Heart left ventricle (tissue), 16 donors: ENCODE measurements at regions not wholly inside any gene's neighbourhood (a gene's known extent, or its start where the extent isn't known, plus 50 kb on each side); places are given as distances from the start of the nearest gene placed in this dataset.

Source experiments
- ATAC-seq, 4 donors: fragments of 200-7000 bp; cut with Tn5 transposase; one replicate each; pipeline ENCODE4 v1.9.1; 2020 to 2022; ENCODE audit warnings: moderate library complexity in 4 of 4, mild to moderate bottlenecking in 3 of 4, moderate number of reproducible peaks in 1 of 4
- DNase-seq, 5 donors: peaks; one replicate each; pipeline ENCODE4 v3.0.0-alpha.2; 2020
- H3K27ac ChIP-seq, 12 donors: fragments of 200-600 bp; sonication (generic) in 4 of 12; one replicate each; pipeline versions ENCODE4 v1.5.0 to v1.8.0; 2016 to 2022; ENCODE audit warnings: mild to moderate bottlenecking in 2 of 12
- H3K27me3 ChIP-seq, 9 donors: fragments of 200-600 bp; sonication (generic) in 2 of 9; one replicate each; pipeline versions ENCODE4 v1.5.1 to v1.8.0; 2016 to 2022; ENCODE audit warnings: mild to moderate bottlenecking in 3 of 9
- H3K36me3 ChIP-seq, 9 donors: fragments of 200-600 bp; sonication (generic) in 2 of 9; one replicate each; pipeline versions ENCODE4 v1.5.0 to v1.8.0; 2018 to 2022; ENCODE audit warnings: mild to moderate bottlenecking in 2 of 9
- H3K4me1 ChIP-seq, 12 donors: fragments of 200-600 bp; sonication (generic) in 4 of 12; one replicate each; pipeline versions ENCODE4 v1.5.0 to v1.8.0; 2016 to 2022; ENCODE audit warnings: mild to moderate bottlenecking in 3 of 12
- H3K4me3 ChIP-seq, 12 donors: fragments of 200-600 bp; sonication (generic) in 4 of 12; one replicate each; pipeline versions ENCODE4 v1.5.0 to v1.8.0; 2017 to 2022; ENCODE audit warnings: mild to moderate bottlenecking in 9 of 12, moderate library complexity in 4 of 12
- H3K9me3 ChIP-seq, 12 donors: fragments of 200-600 bp; sonication (generic) in 4 of 12; one replicate each; pipeline versions ENCODE4 v1.5.0 to v1.8.0; 2016 to 2022; ENCODE audit warnings: mild to moderate bottlenecking in 1 of 12
- CTCF ChIP-seq, 12 donors: fragments of 200-600 bp; sonication (generic) in 4 of 12; IDR thresholded peaks; one replicate each; pipeline versions ENCODE4 v1.5.0 to v1.8.0; 2018 to 2022; ENCODE audit warnings: antibody characterized with exemption in 12 of 12, mild to moderate bottlenecking in 5 of 12
- POLR2A ChIP-seq, 2 donors: fragments of 450-650 bp; IDR thresholded peaks; one replicate each; pipeline ENCODE4 v1.6.1; 2017; ENCODE audit warnings: antibody characterized with exemption in 2 of 2, mild to moderate bottlenecking in 2 of 2, moderate library complexity in 2 of 2
- WGBS, 4 donors: extraction: QIAGEN DNeasy Blood & Tissue Kit in 2 of 4; methylation state at CpG; one replicate each; pipeline versions ENCODE4 v1.1.5 to v1.1.7; 2013 to 2018; 5-methylcytosine and 5-hydroxymethylcytosine counted together
- intact Hi-C, 10 donors: fragments of 100-400 bp; cut with DNase I; formaldehyde crosslinking; loops; one replicate each; pipeline versions ENCODE4 v1.11.1 to v1.14.2; 2022
- donor health status: ischemic (EF 13 %, LVEDD 7.1; RV severe dilation, severe dysfunction).
- donor health status: healthy with polysubstance abuse.
- donor health status: DM: no; HTN: yes; CAD: no.
- donor health status: DM: no; HTN: no; CAD: no.
- donor health status: ischemic (EF 25% LVEDD 6.9; RV normal size, moderate dysfunction).
- donor health status: ischemic (EF 25% LVEDD 5.7; RV mildly dilated, moderate dysfunction).
- donor health status: healthy.
- donor health status: DM: yes; HTN: yes; CAD: no.
- donor health status: ischemic (EF 35%, LVEDD 5.7; RV mildly dilated, moderate dysfunction).
- donor health status: nonischemic (EF 11% LVEDD 7.7; RV severe dilation, severe dysfunction).
- donor health status: DM: yes; HTN: yes; CAD: no.
- donor health status: PGD.
- donor health status: ischemic (EF 29% LVEDD 5.4; RV normal size, mild dysfunction).
- donor health status: nonischemic (EF 23%, LVEDD 6.1; RV moderate dilation, normal function).

- DNase-seq: no peak
- Histone ChIP-seq H3K27ac (no peak overlapping the region), H3K9me3 (no peaks in the 10 kb centered on the region), H3K4me3 (no peak overlapping the region), H3K36me3 (no peaks in the 10 kb centered on the region), H3K27me3 (no peaks in the 10 kb centered on the region), H3K4me1 (peaks cover 0 to 10% (median 0%) of the 10 kb centered on the region in 12 donors)
- whole genome bisulfite sequencing, 4 donors: 62 to 93% (median 68%) methylated on average over 6 of the region's 6 CpGs
- intact Hi-C loops: no loop called here
- no peak for ATAC-seq
- TF ChIP-seq POLR2A (IDR thresholded peaks at IDR 0.05): no peak
- TF ChIP-seq CTCF (IDR thresholded peaks at IDR 0.05): no peak
These were observed 312.5 kb upstream of the CHAC2 start for GRCh38 chr2:53455094-53455493.

DNA sequence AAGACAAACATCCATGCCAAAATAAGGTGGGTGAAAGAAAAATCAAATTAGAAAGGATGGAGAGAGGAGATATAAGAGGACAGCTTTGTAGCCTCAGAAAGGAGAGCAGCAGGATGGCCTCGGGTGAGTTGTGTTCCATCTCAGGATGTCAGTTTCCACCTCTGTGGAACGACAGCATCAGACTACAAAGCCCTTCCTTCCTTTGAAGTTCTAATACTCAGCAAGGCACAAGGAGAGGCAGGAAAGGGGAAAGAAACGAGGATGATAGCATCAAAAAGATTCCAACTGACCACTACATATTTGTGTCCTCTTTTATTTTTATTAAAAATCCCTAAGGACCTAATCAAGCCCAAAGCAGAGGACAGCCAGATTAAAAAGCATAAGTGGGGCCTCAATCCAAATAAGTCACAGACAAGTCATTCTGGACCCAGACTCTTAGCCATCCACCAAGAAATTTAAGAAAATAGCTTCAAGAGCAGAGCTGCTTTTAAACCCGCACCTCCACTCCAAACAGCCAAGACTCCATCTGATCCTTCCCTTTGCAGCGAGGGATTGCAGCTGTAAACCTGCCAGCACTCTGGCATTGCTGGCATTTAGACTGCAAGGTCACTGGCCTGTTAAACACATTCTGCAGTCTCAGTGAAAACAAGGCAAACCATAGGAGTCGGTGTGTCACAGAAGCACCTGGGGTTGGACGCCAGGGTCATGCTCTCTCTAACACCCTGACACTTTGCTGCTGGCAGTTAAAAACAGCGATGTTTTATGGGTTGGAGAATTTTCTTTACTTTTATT lies 314.5 kb upstream of the CHAC2 start:
- no peak for TF ChIP-seq POLR2A (IDR thresholded peaks at IDR 0.05)
- TF ChIP-seq CTCF (IDR thresholded peaks at IDR 0.05): no peak
- H3K4me3 ChIP-seq: no peak overlapping the region
- DNase-seq: peak in 4 of 5 donors; percentile 12 to 54 (median 34)
- no peak overlapping the region for H3K27ac ChIP-seq
- no peaks in the 10 kb centered on the region for H3K9me3 ChIP-seq
- no peaks in the 10 kb centered on the region for H3K27me3 ChIP-seq
- intact Hi-C loops: no loop called here
- no peaks in the 10 kb centered on the region for H3K36me3 ChIP-seq
- WGBS, 4 donors: 34 to 44% (median 39%) methylated on average over 8 of the region's 8 CpGs
- H3K4me1 ChIP-seq: peaks cover 0 to 10% (median 0%) of the 10 kb centered on the region in 12 donors
- peak; percentile 42 to 81 (median 74) for ATAC-seq

DNA sequence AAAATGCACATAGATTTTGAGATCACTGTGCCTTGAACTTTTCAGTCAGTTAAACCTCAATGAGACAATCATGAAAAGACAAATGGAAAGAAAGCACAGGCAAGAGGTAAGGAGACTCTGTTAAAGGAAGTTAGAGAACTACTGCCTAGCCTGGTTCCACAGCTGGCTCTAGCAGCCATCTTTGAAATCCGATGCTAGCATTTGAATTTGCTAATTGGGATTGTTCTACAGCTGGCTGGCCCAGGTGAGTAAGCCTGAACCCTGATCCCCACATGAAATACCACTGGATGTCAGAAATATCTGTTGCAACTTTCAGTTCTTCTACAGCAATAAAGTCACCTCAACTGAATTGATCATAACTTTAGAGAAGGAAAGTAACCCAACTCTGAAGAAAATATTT lies 315.2 kb upstream of the CHAC2 start:
- intact Hi-C loops: no loop called here
- DNase-seq (no peak), ATAC-seq (no peak)
- Histone ChIP-seq H3K4me3 (no peak overlapping the region), H3K9me3 (no peaks in the 10 kb centered on the region), H3K27me3 (no peaks in the 10 kb centered on the region), H3K27ac (no peak overlapping the region), H3K36me3 (no peaks in the 10 kb centered on the region), H3K4me1 (peaks cover 0 to 10% (median 0%) of the 10 kb centered on the region in 12 donors)
- TF ChIP-seq POLR2A (IDR thresholded peaks at IDR 0.05): no peak
- TF ChIP-seq CTCF (IDR thresholded peaks at IDR 0.05): no peak
- WGBS, 4 donors: 26 to 79% (median 42%) methylated on average over 1 of the region's 1 CpG

DNA sequence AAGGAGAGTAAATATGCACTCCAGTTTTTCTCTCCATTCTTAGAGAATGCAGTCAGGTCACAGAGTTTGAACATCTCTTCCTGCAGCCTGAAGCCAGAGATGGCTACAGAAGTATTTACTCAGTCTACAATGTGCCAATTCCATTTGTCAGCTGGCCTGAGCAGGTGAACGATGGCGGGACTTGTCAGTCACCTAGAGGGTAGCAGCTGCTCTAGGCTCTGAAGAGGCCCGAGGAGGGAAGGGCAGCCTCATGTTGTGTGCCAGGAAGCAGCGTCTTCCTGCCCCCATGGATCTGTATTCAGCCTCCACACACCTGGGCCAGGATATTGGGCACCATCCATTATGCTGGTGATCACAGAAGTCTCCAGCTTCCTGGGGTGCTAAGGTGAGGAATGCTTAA lies 316.7 kb upstream of the CHAC2 start:
- no peak for TF ChIP-seq CTCF (IDR thresholded peaks at IDR 0.05)
- TF ChIP-seq POLR2A (IDR thresholded peaks at IDR 0.05): no peak
- Histone ChIP-seq H3K4me1 (peaks cover 0 to 10% (median 0%) of the 10 kb centered on the region in 12 donors), H3K27ac (no peak overlapping the region), H3K9me3 (no peaks in the 10 kb centered on the region), H3K27me3 (no peaks in the 10 kb centered on the region), H3K36me3 (no peaks in the 10 kb centered on the region), H3K4me3 (no peak overlapping the region)
- DNase-seq (no peak), ATAC-seq (no peak)
- whole genome bisulfite sequencing, 4 donors: 65 to 79% (median 75%) methylated on average over 4 of the region's 4 CpGs
- intact Hi-C loops: no loop called here
